Stimulated activated CD8-positive, alpha-beta memory T cell treated with anti-CD3 and anti-CD28 coated beads, Interleukin-4, amount 100 ng/mL, for 1 hour (primary cell): ENCODE measurements at regions not wholly inside any gene's neighbourhood (a gene's known extent, or its start where the extent isn't known, plus 50 kb on each side); places are given as distances from the start of the nearest gene placed in this dataset.
"Not testable (repeated sequence)": the region's sequence is repeated elsewhere in the genome, so short reads cannot be mapped to it uniquely, and the experiment has no call there.

Source experiments
- DNase-seq, 2 donors: peaks; one replicate each; pipeline ENCODE4 v3.0.0-alpha.2; 2020; ENCODE audit warnings: low read depth in 2 of 2, low spot score in 1 of 2

- DNase-seq: no peak
Measured at GRCh38 chrX:15127010-15127409, 142.9 kb downstream of the ASB9 start.

GRCh38 chrX:15116900-15117299, 153.0 kb downstream of the ASB9 start:
- DNase-seq: no peak

GRCh38 chrX:15114743-15115566, 154.9 kb downstream of the ASB9 start:
- no peak for DNase-seq

- no peak for DNase-seq
Measured at GRCh38 chrX:15107367-15107988, 162.4 kb downstream of the ASB9 start.

- DNase-seq: no peak
Measured at GRCh38 chrX:15098505-15098904, 171.4 kb downstream of the ASB9 start.

GRCh38 chrX:15087747-15088146, 182.1 kb downstream of the ASB9 start:
- DNase-seq: no peak

DNA sequence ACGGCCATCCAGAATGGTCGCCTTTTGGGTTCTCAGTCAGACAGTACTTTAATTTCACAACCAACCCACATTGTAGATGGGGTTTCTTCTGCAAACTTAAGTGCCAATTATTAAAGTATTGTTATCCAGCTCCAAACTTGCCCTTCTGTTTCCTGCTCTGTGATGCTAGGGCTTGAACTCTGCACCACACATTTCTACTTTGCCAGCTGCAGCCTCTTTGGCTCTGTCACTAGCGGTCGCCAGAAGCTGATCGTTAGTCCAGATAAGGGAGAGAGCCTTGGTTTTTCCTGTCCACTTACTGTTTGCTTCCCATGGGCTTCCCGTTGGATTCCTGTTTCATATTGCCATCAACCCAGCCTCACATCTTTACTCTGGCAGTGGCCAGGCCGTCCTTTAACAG, 196.6 kb downstream of the ASB9 start:
- DNase-seq: no peak

- no peak for DNase-seq
Measured at GRCh38 chrX:15072880-15073279, 197.0 kb downstream of the ASB9 start.

- DNase-seq: no peak
Measured at GRCh38 chrX:15072259-15072658, 197.6 kb downstream of the ASB9 start.

GRCh38 chrX:15059474-15059873, 186.3 kb downstream of the MOSPD2 start:
- DNase-seq: no peak

GRCh38 chrX:15056044-15056443, 182.8 kb downstream of the MOSPD2 start:
- no peak for DNase-seq

DNA sequence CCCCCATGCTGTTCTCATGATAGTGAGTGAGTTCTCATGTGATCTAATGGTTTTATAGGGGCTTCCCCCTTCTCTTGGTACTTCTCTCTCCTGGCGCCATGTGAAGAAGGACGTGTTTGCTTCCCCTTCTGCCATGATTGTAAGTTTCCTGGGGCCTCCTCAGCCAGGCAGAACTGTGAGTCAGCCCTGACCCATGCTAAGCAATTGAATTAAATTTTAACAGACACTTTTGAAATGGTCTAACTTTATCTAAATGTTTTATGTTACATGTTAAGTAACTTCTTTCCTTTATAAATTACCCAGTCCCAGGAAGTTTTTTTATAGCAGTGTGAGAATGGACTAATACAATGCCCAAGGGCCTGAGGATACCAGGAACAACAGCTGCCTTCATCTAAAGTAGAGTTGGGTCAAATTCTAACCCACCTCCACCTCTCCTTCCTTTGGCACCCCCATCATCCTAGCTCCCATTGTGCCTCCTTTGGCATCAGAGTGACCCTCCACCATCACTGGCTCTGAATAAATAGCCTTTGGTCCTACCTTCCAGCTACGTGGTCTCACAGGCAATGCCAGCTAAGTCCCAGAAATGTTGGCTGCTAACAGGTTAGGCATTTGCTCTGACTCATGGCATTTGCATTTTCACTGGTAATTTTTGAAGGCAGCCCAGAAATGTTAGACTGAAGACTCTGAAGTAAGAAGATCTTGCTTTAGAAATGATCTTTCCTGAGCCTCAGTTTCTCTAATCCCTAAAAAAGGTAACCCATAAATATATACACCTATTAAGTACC, 182.1 kb downstream of the MOSPD2 start:
- no peak for DNase-seq

GRCh38 chrX:15050395-15050794, 177.2 kb downstream of the MOSPD2 start:
- DNase-seq: no peak

DNA sequence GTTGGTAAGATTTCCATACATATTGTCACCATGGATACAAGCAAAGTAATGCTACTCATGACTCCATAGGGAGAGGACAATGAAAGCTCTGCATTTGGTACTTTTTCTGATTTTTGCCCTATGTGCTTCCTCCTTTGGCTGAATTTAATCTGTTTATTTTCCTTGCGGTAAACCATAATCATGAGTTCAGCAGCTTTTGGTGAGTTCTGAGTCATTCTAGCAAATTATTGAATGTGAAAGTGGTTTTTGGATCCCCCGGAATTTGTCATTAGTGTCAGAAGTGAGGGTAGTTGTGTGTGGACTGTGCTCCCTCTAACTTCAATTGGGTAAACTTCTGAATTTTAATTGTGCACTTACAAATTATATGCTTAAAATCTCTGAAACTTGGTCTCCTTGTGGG, 170.3 kb downstream of the MOSPD2 start:
- DNase-seq: no peak

DNA sequence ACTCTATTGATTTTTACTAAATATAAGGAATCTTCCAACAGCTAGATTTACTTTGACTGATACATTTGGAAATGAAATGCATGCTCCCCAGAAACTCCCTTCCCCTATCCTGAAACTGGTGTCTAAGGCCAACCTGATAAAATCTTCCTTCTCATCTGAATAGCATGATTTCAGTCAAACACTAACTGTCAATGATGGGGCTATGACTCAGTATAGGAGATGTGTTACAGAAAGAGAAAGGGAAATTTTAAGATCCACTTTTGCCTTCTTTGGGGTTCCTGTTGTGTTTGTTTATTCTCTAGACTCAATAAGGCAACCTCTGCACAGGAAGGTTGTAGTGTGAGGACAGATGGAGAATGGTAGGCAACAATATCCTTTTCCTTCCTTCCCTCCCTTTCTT, 160.7 kb downstream of the MOSPD2 start:
- no peak for DNase-seq

GRCh38 chrX:15017491-15017890, 144.3 kb downstream of the MOSPD2 start:
- DNase-seq: no peak

DNA sequence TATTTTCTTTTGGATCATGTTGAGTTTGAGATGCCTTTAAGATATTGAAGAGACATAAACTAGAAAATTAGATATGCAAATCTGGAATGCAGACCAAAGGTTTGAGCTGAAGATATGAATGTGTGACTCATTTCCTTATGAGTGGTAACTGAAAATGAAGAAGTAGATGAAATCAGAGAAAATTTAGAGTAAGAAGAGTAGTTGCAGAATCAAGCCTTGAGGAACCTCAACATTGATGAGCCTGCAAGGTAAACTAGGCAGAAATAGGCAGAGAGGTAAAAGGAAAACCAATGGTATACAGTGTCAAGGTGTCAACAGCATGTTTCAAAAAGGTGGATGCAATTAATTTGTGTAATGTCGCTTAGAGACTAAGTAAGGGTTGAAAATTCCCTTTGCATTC, 142.8 kb downstream of the MOSPD2 start:
- DNase-seq: no peak

DNA sequence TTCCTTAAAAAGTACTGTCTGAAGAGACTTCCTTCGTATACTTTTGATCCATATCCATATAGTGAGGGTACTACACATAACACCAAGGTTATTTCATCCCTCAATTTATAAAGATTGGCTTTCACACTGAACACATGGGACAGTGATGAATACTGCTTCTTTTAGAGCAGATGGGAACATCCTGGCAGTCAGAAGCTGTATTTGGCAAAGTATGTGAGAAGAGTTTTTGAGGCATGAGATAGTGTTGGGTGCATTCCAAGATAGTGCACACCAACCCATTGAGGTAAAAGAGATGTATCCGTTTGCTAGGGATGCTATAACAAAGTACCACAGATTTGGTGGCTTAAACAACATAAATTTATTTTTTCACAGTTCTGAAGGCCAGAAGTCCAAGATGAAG, 141.1 kb downstream of the MOSPD2 start:
- no peak for DNase-seq

DNA sequence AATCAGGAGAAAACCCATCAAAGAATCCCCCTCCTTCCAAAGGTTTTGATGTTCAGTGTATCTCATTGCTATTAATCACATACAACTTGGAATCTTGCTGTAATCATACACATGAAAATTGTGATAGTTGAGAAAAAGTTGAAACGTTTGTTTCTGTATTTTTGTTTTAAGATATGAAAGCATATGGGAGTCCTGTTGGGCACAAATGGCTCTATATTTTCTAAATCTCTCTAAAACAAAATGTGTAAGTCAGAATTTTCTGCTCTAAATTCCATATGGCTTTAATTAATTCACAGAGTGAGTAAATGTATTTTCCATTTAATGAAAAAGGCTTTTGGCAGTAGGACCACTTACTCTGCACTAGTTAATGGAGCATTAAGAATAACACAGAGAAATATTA, 140.2 kb downstream of the MOSPD2 start:
- DNase-seq: no peak

DNA sequence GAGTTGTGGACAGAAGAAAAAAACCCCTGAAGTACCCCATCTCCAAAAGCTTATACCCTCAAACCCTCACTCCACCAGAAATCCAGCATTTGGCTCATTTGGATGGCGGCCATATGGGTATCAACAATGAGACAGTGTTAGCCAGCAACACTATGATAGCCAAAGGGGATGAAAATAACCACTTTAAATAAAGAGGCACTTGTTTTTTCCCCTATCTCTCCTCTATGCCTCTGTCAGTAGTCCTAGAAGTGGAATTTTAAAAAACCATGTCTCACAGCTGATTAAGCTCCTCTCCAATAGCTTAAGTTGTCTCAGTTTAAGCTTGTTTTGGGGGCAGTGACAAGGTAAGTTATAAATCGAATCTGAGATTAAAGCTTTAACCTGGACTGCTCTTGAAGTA, 124.0 kb downstream of the MOSPD2 start:
- no peak for DNase-seq

DNA sequence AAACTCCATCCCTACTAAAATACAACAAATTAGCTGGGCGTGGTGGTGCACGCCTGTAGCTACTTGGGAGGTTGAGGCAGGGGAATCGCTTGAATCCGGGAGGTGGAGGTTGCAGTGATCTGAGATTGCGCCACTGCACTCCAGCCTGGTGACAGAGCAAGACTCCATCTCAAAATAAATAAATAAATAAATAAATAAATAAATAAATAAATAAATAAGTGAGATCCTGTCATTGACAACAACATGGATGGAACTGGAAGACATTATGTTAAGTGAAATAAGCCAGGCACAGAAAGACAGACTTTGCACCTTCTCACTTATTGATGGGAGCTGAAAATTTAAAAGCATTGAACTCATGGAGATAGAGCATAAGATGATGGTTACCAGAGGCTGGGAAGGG, 111.2 kb downstream of the MOSPD2 start:
- not testable (repeated sequence) for DNase-seq
